B cell (primary cell): ENCODE measurements at regions not wholly inside any gene's neighbourhood (a gene's known extent, or its start where the extent isn't known, plus 50 kb on each side); places are given as distances from the start of the nearest gene placed in this dataset.

Experiments
- EZH2 ChIP-seq: IDR thresholded peaks from 2 replicates; pipeline ENCODE4 v1.6.1; 2012; ENCODE audit warnings: borderline replicate concordance, low read depth, mild to moderate bottlenecking, moderate library complexity, low read length; ENCODE audit not compliant: insufficient read depth, poor library complexity, severe bottlenecking
- TF ChIP-seq, protein P1 (sequence below): fragments of 200-600 bp; IDR thresholded peaks from one replicate; pipeline ENCODE4 v1.8.0; 2022; ENCODE audit warnings: antibody characterized with exemption, mild to moderate bottlenecking

DNA sequence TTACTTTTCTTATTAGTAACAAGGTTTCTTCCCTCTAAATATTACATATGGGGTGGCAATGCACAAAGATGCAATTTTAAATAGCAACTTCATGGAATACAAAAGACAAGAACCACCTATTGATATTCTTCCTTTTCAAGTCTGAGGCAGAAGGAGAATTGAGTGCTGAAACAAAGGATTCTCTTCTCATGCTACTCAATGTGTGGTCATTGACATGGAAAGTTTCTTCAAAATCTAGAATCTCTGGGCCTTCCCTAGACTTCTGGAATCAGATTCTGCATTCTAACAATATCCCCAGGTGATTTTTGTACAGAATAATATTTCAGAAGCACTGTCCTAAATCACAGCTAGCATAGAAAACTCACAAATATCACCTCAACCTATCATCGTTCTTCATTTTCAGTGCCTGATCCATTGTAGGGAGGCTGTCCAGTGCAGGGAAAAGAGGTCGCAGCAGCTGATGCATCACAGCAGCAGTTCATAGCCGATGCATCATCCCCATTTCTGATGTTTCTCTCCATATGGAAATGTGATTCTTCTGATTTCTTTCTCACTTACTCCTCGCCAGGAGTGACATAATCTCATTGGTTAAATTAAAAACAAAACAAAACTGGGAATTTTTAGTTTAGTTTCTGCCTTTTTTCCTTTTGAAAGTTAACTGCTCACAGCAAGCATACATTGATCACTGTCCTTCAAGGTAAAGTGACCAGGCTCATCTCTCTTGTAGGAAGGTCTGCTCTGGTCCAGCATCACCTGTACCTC lies 139.5 kb upstream of the FAM83B start:
- TF ChIP-seq, protein P1, sequence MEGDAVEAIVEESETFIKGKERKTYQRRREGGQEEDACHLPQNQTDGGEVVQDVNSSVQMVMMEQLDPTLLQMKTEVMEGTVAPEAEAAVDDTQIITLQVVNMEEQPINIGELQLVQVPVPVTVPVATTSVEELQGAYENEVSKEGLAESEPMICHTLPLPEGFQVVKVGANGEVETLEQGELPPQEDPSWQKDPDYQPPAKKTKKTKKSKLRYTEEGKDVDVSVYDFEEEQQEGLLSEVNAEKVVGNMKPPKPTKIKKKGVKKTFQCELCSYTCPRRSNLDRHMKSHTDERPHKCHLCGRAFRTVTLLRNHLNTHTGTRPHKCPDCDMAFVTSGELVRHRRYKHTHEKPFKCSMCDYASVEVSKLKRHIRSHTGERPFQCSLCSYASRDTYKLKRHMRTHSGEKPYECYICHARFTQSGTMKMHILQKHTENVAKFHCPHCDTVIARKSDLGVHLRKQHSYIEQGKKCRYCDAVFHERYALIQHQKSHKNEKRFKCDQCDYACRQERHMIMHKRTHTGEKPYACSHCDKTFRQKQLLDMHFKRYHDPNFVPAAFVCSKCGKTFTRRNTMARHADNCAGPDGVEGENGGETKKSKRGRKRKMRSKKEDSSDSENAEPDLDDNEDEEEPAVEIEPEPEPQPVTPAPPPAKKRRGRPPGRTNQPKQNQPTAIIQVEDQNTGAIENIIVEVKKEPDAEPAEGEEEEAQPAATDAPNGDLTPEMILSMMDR: no peak
- TF ChIP-seq EZH2: no peak
